OCI-LY3 (cell line): ENCODE measurements at regions not wholly inside any gene's neighbourhood (a gene's known extent, or its start where the extent isn't known, plus 50 kb on each side); places are given as distances from the start of the nearest gene placed in this dataset.
"Not testable (repeated sequence)": the region's sequence is repeated elsewhere in the genome, so short reads cannot be mapped to it uniquely, and the experiment has no call there.

Source experiments
- H2AFZ ChIP-seq: fragments of 200-600, 300-600 bp; shearing (Covaris generic); 2 replicates; pipeline ENCODE4 v1.6.0; 2014; ENCODE audit warnings: antibody characterized with exemption, low read depth, low read length
- H3K27ac ChIP-seq: fragments of 200-600, 300-600 bp; sonication (generic); 2 replicates; pipeline ENCODE4 v1.5.1; 2014; ENCODE audit warnings: mild to moderate bottlenecking, low read length, moderate library complexity, mixed read lengths
- H3K27me3 ChIP-seq: fragments of 200-600, 300-600 bp; sonication (generic); 2 replicates; pipeline ENCODE4 v1.6.1; 2014; ENCODE audit warnings: low read depth, low read length, mixed read lengths
- H3K36me3 ChIP-seq: fragments of 200-600, 300-600 bp; sonication (generic); replicated peaks from 2 replicates; pipeline ENCODE3; 2014; ENCODE audit warnings: low read depth, low read length, mixed read lengths
- H3K4me1 ChIP-seq: fragments of 300-600, 200-600 bp; sonication (generic); 2 replicates; pipeline ENCODE4 v1.6.1; 2014; ENCODE audit warnings: low read length, mixed read lengths
- H3K4me2 ChIP-seq: fragments of 200-600, 300-600 bp; sonication (generic); 2 replicates; pipeline ENCODE4 v1.6.1; 2014; ENCODE audit warnings: low read length, mixed read lengths
- H3K4me3 ChIP-seq: fragments of 300-600, 200-600 bp; sonication (generic); 2 replicates; pipeline ENCODE4 v1.5.1; 2014; ENCODE audit warnings: antibody characterized with exemption, mild to moderate bottlenecking, low read length, moderate library complexity
- H3K79me2 ChIP-seq: fragments of 300-600, 200-600 bp; shearing (Covaris generic); 2 replicates; pipeline ENCODE4 v1.6.1; 2014; ENCODE audit warnings: mild to moderate bottlenecking, low read length, mixed read lengths
- H3K9ac ChIP-seq: fragments of 300-600, 200-600 bp; shearing (Covaris generic); 2 replicates; pipeline ENCODE4 v1.6.0; 2014; ENCODE audit warnings: mild to moderate bottlenecking, low read length, moderate library complexity
- H3K9me3 ChIP-seq: fragments of 200-600, 300-600 bp; shearing (Covaris generic); 2 replicates; pipeline ENCODE4 v1.6.1; 2014; ENCODE audit warnings: low read length, mixed read lengths; ENCODE audit not compliant: insufficient read depth
- H4K20me1 ChIP-seq: fragments of 200-600, 300-600 bp; sonication (generic); 2 replicates; pipeline ENCODE4 v1.6.1; 2016; ENCODE audit warnings: low read length, mixed read lengths; ENCODE audit not compliant: insufficient read depth

DNA sequence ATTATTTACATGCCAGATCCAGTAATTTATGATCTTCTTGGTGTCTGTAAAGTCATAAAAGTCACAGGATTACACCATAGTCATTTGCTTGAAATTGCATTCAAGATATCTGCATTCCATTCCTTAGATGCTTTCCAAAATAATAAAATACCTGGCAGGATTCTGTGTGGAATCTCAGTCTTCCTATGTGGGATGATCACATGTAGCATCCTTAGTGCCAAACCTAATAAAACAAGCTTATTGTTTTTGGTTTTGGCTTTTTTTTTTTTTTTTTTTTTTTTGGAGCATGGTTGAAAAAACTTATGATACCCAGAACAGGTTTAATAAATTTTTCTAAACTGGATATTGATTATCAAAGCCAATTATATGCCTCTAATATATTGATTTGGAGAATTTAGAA is 74.2 kb upstream of the PLGLB1 start:
- H3K9me3 ChIP-seq, H2AFZ ChIP-seq, H4K20me1 ChIP-seq, H3K27ac ChIP-seq, H3K79me2 ChIP-seq, H3K27me3 ChIP-seq, H3K36me3 ChIP-seq, H3K4me2 ChIP-seq, H3K4me1 ChIP-seq, H3K9ac ChIP-seq, H3K4me3 ChIP-seq: not testable (repeated sequence)

DNA sequence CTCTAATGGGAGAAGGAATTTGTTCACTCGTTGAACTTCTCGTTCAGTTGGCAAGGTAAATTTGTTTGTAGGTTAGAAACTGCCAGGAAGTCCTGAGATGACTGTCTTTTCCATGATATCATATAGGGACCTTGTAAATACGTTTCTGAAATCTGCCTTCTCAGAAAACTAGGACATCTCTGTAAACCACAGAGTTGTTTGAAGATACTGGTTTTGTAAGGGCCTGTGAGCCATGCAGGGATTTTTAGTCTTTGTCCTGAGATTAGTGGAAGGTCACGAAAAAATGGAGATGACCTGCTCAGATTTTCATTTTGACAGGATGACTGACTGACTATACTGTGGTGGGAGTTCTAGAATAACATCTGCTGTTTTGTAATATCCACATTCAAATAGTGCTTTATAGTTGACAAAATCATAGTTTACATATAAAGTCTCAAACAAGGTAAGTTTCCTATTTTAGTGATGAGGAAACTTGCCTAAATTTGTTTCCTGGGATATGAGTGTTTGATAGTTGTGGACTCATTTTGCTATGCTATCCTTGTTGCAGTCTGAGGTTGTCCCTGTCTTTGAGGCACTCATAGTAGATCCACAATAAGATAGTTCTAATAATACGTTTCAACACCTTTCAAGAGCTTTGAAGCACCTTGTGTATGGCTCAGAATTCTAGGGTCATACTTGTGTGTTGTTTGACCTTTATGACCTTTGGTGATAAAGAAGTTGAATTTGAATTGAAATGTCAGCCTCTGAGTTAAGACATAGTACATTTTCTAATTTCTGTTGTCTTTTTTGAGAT is 107.3 kb upstream of the PLGLB1 start:
- H3K9me3 ChIP-seq, H3K27ac ChIP-seq, H3K4me1 ChIP-seq, H3K36me3 ChIP-seq, H3K4me2 ChIP-seq, H3K27me3 ChIP-seq, H2AFZ ChIP-seq, H3K4me3 ChIP-seq, H3K9ac ChIP-seq, H3K79me2 ChIP-seq, H4K20me1 ChIP-seq: not testable (repeated sequence)

DNA sequence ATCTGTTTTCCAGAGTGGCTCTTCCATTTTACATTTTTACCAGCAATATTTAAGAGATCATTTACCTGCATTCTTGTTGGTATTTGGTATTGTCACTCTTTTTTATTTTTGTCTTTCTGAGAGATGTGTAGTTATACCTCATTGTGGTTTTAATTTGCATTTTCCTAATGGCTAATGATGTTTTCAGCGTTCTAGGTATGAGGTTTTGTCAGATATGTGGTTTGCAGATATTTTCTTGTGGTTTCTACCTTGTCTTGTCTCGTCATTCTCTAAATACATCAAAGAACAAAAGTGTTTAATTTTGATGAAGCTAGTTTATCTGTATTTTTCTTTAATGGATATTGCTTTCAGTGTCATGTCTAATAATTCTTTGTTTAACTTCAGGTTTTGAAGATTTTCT is 110.9 kb upstream of the PLGLB1 start:
- H3K4me1 ChIP-seq, H3K27me3 ChIP-seq, H2AFZ ChIP-seq, H3K4me3 ChIP-seq, H3K9ac ChIP-seq, H3K9me3 ChIP-seq, H3K79me2 ChIP-seq, H4K20me1 ChIP-seq, H3K36me3 ChIP-seq, H3K27ac ChIP-seq, H3K4me2 ChIP-seq: not testable (repeated sequence)

DNA sequence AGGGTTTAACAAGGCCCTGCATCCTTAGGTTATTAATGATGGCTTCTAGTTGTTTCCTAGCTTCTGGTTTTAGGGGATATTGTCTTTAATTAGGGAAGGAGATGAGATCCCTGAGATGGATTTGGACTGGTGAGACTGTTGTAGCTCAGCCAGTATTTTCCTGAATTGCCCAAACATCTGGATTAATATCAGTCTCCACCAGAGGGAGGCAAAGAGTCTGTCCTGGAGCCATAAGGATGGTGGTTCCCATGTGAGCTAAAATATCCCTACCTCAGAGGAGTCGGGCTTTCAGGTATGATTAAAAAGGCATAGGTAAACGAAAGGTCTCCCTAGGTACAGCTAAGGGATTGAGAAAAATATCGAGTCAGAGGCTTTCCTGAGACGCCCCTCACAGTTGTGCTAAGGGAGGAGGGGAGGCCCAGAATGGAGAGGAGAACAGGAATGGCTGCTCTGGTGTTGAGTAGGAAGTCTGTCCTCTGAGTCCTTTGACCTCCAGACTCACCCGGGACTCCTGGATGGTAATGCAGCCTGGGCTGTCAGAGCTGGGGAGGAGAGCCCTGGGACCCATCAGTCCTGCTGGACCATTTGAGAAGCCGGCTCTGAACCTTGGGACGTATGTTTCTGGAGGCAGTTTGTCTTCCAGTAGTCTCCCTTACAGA is 130.3 kb upstream of the PLGLB1 start:
- not testable (repeated sequence) for H3K27me3 ChIP-seq, H3K9ac ChIP-seq, H4K20me1 ChIP-seq, H2AFZ ChIP-seq, H3K27ac ChIP-seq, H3K4me3 ChIP-seq, H3K79me2 ChIP-seq, H3K9me3 ChIP-seq, H3K4me2 ChIP-seq, H3K36me3 ChIP-seq, H3K4me1 ChIP-seq

DNA sequence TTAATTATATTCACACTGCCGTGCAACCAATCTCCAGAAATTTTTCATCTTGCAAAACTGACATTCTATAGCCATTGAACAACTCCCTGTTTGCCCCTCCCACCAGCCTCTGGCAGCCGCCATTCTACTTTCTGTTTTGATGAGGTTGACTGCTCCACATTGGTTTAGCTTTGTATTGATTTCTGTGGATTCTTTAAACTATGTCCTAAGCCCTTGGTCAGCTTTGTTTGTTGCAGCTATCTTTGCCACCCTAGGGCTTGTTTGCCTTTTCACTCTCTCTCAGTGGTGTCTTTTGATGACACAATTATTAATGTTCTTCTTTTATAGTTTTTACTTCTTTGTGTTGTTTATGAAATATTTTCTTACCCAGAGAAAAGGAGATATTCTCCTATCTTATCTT is 152.8 kb upstream of the PLGLB1 start:
- H3K9me3 ChIP-seq, H3K79me2 ChIP-seq, H2AFZ ChIP-seq, H4K20me1 ChIP-seq, H3K4me2 ChIP-seq, H3K4me3 ChIP-seq, H3K4me1 ChIP-seq, H3K27me3 ChIP-seq, H3K27ac ChIP-seq, H3K36me3 ChIP-seq, H3K9ac ChIP-seq: not testable (repeated sequence)

DNA sequence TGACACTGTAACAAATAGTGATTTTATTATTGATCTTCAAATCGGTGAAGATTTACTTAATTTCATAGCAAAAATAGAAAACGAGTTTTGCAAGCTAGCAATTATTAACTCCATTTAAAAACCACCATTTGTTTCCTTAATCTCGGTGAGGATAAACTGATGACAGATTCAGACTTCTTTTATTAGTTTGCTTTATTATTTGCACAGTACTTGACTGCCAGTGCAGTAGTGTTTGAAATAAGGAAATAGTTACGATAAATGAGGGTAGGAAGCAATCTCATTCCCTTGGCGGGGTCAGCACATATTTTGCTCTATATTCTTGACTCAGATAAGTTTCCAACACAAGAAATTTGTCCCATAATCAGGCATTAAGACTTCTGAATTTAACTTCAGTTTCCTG is 161.7 kb upstream of the PLGLB1 start:
- not testable (repeated sequence) for H2AFZ ChIP-seq, H3K4me1 ChIP-seq, H3K27ac ChIP-seq, H3K9me3 ChIP-seq, H4K20me1 ChIP-seq, H3K79me2 ChIP-seq, H3K4me2 ChIP-seq, H3K9ac ChIP-seq, H3K27me3 ChIP-seq, H3K36me3 ChIP-seq, H3K4me3 ChIP-seq

DNA sequence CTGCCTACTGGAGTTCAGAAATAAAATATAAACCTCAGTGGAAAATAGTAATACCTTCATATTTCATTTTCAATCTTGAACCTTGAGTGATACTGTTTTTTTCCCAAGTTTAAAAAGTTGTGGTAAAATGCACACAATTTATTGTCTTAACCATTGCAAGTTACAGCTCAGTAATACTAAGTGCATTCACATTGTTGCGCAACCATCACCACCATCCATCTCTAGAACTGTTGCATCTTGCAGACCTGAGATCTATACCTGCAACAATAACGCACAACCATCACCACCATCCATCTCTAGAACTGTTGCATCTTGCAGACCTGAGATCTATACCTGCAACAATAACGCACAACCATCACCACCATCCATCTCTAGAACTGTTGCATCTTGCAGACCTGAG is 162.6 kb upstream of the PLGLB1 start:
- H3K9me3 ChIP-seq, result not testable (repeated sequence)

DNA sequence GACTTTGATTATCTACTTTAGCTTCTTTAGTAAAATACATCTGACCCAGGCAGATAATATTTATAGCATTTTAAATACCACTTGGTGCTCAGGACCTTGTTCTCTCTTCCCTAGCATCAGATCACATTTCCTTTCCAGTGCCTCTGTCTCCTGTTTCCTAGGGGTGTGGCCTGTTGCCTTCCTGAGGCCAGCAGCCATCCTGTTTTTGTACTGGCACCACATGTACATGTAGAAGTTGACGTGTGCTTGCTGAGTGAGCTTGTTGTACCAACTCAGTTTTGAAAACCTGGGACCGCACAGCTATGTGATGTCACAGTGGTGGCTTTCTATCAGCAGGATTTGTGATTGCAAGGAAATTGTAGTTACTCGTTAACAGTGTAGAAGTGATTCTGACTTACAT is 167.6 kb upstream of the PLGLB1 start:
- not testable (repeated sequence) for H3K4me1 ChIP-seq, H3K9ac ChIP-seq, H3K4me2 ChIP-seq, H3K79me2 ChIP-seq, H3K4me3 ChIP-seq, H2AFZ ChIP-seq, H4K20me1 ChIP-seq, H3K9me3 ChIP-seq, H3K36me3 ChIP-seq, H3K27me3 ChIP-seq, H3K27ac ChIP-seq

More for the DNA sequence above, 162.6 kb upstream of the PLGLB1 start:
- H3K4me1 ChIP-seq, H3K36me3 ChIP-seq, H3K9ac ChIP-seq, H3K4me3 ChIP-seq, H2AFZ ChIP-seq, H3K27ac ChIP-seq, H3K79me2 ChIP-seq, H3K27me3 ChIP-seq, H3K4me2 ChIP-seq, H4K20me1 ChIP-seq: not testable (repeated sequence)

DNA sequence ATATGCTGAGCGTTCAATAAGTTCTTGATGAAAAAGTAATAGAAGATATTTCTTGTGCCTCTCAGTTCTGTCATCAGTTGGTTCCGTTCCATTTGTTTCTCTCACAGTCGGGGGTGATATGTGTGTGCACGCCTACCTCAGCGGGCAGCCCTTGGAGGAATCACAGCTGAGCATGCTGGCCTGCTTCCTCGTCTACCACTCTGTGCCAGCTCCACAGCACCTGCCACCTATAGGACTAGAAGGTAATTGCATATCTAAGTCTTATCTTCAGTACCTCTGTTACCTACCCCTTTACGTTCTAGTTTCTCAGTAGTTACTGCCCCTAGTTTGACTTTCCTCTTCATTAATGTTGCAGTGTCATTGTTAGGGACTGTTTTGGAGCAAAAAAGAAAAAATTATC is 171.7 kb upstream of the PLGLB1 start:
- H3K27me3 ChIP-seq, H2AFZ ChIP-seq, H3K79me2 ChIP-seq, H4K20me1 ChIP-seq, H3K36me3 ChIP-seq, H3K27ac ChIP-seq, H3K9me3 ChIP-seq, H3K4me3 ChIP-seq, H3K4me2 ChIP-seq, H3K4me1 ChIP-seq, H3K9ac ChIP-seq: not testable (repeated sequence)
